ENCODE measurements at regions not wholly inside any gene's neighbourhood (a gene's known extent, or its start where the extent isn't known, plus 50 kb on each side); places are given as distances from the start of the nearest gene placed in this dataset.

DNA sequence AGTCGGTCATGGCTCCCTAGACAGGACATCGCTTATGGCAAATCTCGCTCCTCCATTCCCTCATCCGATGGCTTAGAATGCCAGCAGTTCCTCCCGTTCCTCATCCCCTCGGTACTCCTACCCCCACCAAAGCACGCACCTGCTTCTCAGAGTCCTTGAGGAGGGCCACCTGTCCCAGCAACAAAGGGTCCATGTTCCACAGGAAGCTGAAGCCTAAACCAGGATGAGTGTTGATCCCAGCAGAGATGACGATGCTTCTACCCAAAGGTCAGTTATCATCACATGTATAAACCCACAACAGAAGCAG lies 111.2 kb downstream of the THBS2 start:
- no peak for TF ChIP-seq POLR2A (IDR thresholded peaks at IDR 0.05)
- TF ChIP-seq, protein P1, sequence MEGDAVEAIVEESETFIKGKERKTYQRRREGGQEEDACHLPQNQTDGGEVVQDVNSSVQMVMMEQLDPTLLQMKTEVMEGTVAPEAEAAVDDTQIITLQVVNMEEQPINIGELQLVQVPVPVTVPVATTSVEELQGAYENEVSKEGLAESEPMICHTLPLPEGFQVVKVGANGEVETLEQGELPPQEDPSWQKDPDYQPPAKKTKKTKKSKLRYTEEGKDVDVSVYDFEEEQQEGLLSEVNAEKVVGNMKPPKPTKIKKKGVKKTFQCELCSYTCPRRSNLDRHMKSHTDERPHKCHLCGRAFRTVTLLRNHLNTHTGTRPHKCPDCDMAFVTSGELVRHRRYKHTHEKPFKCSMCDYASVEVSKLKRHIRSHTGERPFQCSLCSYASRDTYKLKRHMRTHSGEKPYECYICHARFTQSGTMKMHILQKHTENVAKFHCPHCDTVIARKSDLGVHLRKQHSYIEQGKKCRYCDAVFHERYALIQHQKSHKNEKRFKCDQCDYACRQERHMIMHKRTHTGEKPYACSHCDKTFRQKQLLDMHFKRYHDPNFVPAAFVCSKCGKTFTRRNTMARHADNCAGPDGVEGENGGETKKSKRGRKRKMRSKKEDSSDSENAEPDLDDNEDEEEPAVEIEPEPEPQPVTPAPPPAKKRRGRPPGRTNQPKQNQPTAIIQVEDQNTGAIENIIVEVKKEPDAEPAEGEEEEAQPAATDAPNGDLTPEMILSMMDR (IDR thresholded peaks at IDR 0.05) = no peak

Measured in body of pancreas (tissue), 4 donors.